H1 (cell line): ENCODE measurements at regions not wholly inside any gene's neighbourhood (a gene's known extent, or its start where the extent isn't known, plus 50 kb on each side); places are given as distances from the start of the nearest gene placed in this dataset.

Experiments
- CTCF ChIA-PET: fragments of 300-600 bp; sonication (Branson Sonifier 250); formaldehyde crosslinking; loops from one replicate; lab custom pipeline; 2021; ENCODE audit not compliant: partially characterized antibody; lab: Charles Lee
- POLR2A ChIA-PET: fragments of 300-600 bp; sonication (Branson Sonifier 250); formaldehyde crosslinking; loops from one replicate; lab custom pipeline; 2021; ENCODE audit warnings: inconsistent platforms; ENCODE audit not compliant: partially characterized antibody; lab: Charles Lee
- DNase-seq, 2 experiments: peaks; one replicate each; pipeline versions ENCODE4 v3.0.0 to v3.0.0-alpha.2; 2010 to 2022; ENCODE audit warnings: low spot score in 2 of 2, low read depth in 1 of 2, mixed read lengths in 1 of 2
- FAIRE-seq: peaks from 2 replicates; lab custom pipeline; 2011; peaks lifted over from hg19 to GRCh38; lab: Jason Lieb, UNC
- H2AFZ ChIP-seq: 2 replicates; pipeline ENCODE4 v1.8.1; 2012; ENCODE audit warnings: low read length, inconsistent platforms
- H2AK5ac ChIP-seq: 2 replicates; pipeline ENCODE4 v1.6.1; 2013; ENCODE audit warnings: low read depth, low read length
- H2BK120ac ChIP-seq: replicated peaks from 2 replicates; pipeline ENCODE3; 2013; ENCODE audit warnings: low read depth, low read length, inconsistent platforms
- H2BK12ac ChIP-seq: 2 replicates; pipeline ENCODE4 v1.6.1; 2013; ENCODE audit warnings: low read depth, low read length
- H2BK15ac ChIP-seq: 2 replicates; pipeline ENCODE4 v1.6.1; 2013; ENCODE audit warnings: low read length
- H2BK20ac ChIP-seq: 2 replicates; pipeline ENCODE4 v1.6.1; 2013; ENCODE audit warnings: low read length
- H2BK5ac ChIP-seq: 2 replicates; pipeline ENCODE4 v1.6.1; 2013; ENCODE audit warnings: low read depth, low read length
- H3K14ac ChIP-seq: 2 replicates; pipeline ENCODE4 v1.6.1; 2013; ENCODE audit warnings: inconsistent platforms; ENCODE audit not compliant: insufficient read length
- H3K18ac ChIP-seq: 2 replicates; pipeline ENCODE4 v1.6.1; 2013; ENCODE audit warnings: low read length; ENCODE audit errors: extremely low read depth
- H3K23ac ChIP-seq: 2 replicates; pipeline ENCODE4 v1.6.1; 2013; ENCODE audit warnings: inconsistent platforms; ENCODE audit not compliant: insufficient read length
- H3K23me2 ChIP-seq: 2 replicates; pipeline ENCODE4 v1.6.1; 2013; ENCODE audit warnings: low read depth, low read length
- H3K27ac ChIP-seq: 2 replicates; pipeline ENCODE4 v1.6.1; 2011; ENCODE audit warnings: low read depth, low read length, inconsistent platforms
- H3K27me3 ChIP-seq, 4 experiments: replicated peaks in 1 of 4; 1 replicate in 1 of 4; 2 replicates in 3 of 4; pipeline versions ENCODE4 v1.6.1 to v1.8.1; 2011 to 2013; ENCODE audit warnings: low read length in 3 of 4, mild to moderate bottlenecking in 3 of 4, inconsistent platforms in 2 of 4, mixed read lengths in 2 of 4, moderate library complexity in 1 of 4; ENCODE audit not compliant: control insufficient read depth in 3 of 4, insufficient read depth in 3 of 4; ENCODE audit errors: extremely low read depth in 1 of 4
- H3K36me3 ChIP-seq, 4 experiments: 2 replicates each; pipeline versions ENCODE4 v1.6.1 to v1.8.1; 2011 to 2013; ENCODE audit warnings: mild to moderate bottlenecking in 4 of 4, low read length in 3 of 4, moderate library complexity in 2 of 4, control low read depth in 1 of 4, inconsistent platforms in 1 of 4; ENCODE audit not compliant: insufficient read depth in 4 of 4, control insufficient read depth in 2 of 4
- H3K4ac ChIP-seq: replicated peaks from 2 replicates; pipeline ENCODE3; 2013; ENCODE audit warnings: low read length, low read depth, mixed read lengths, inconsistent platforms; ENCODE audit not compliant: insufficient read length
- H3K4me1 ChIP-seq, 4 experiments: replicated peaks in 1 of 4; 1 replicate in 1 of 4; 2 replicates in 3 of 4; pipeline versions ENCODE4 v1.6.1 to v1.8.1; 2011 to 2013; ENCODE audit warnings: low read length in 3 of 4, inconsistent platforms in 2 of 4, mixed read lengths in 1 of 4; ENCODE audit not compliant: insufficient read depth in 4 of 4, control insufficient read depth in 3 of 4
- H3K4me2 ChIP-seq, 2 experiments: 2 replicates each; pipeline versions ENCODE4 v1.6.1 to v1.8.1; 2011 to 2013; ENCODE audit warnings: low read depth in 2 of 2, low read length in 2 of 2, control low read depth in 1 of 2, inconsistent platforms in 1 of 2, mild to moderate bottlenecking in 1 of 2; ENCODE audit not compliant: insufficient read depth in 1 of 2
- H3K4me3 ChIP-seq, 4 experiments: fragments of 200-600, 300-600 bp in 1 of 4; sonication (generic), shearing (Covaris generic), sonication (Bioruptor Twin) in 1 of 4; 2 replicates each; pipeline versions ENCODE4 v1.5.1 to v1.8.1; 2011 to 2016; ENCODE audit warnings: low read length in 4 of 4, low read depth in 3 of 4, control low read depth in 2 of 4, inconsistent platforms in 2 of 4, mild to moderate bottlenecking in 2 of 4, mixed read lengths in 1 of 4, moderate library complexity in 1 of 4; ENCODE audit not compliant: insufficient read depth in 2 of 4; ENCODE audit errors: extremely low read depth in 1 of 4
- H3K56ac ChIP-seq: replicated peaks from 2 replicates; pipeline ENCODE3; 2013; ENCODE audit warnings: low read depth, mild to moderate bottlenecking, mixed read lengths, low read length, inconsistent platforms; ENCODE audit not compliant: insufficient read length
- H3K79me1 ChIP-seq: 2 replicates; pipeline ENCODE4 v1.6.1; 2013; ENCODE audit warnings: low read depth, low read length, control low read depth
- H3K79me2 ChIP-seq, 2 experiments: 2 replicates each; pipeline versions ENCODE4 v1.6.1 to v1.8.1; 2012 to 2013; ENCODE audit warnings: low read length in 2 of 2, mild to moderate bottlenecking in 2 of 2, inconsistent platforms in 1 of 2; ENCODE audit not compliant: insufficient read depth in 2 of 2, control insufficient read depth in 1 of 2
- H3K9ac ChIP-seq, 4 experiments: replicated peaks in 1 of 4; 1 replicate in 1 of 4; 2 replicates in 3 of 4; pipeline versions ENCODE4 v1.6.1 to v1.8.1; 2011 to 2013; ENCODE audit warnings: low read depth in 3 of 4, low read length in 3 of 4, control low read depth in 2 of 4, mild to moderate bottlenecking in 2 of 4, moderate library complexity in 2 of 4, inconsistent platforms in 1 of 4; ENCODE audit errors: extremely low read depth in 1 of 4
- H3K9me3 ChIP-seq, 2 experiments: 2 replicates each; pipeline versions ENCODE4 v1.6.1 to v1.8.1; 2012 to 2013; ENCODE audit warnings: mild to moderate bottlenecking in 2 of 2, moderate library complexity in 2 of 2, control low read depth in 1 of 2, inconsistent platforms in 1 of 2, low read depth in 1 of 2, low read length in 1 of 2, mixed read lengths in 1 of 2; ENCODE audit not compliant: insufficient read depth in 2 of 2
- H4K20me1 ChIP-seq, 2 experiments: replicated peaks in 1 of 2; 2 replicates each; pipeline versions ENCODE3 to v1.8.1; 2011 to 2013; ENCODE audit warnings: inconsistent platforms in 2 of 2, low read length in 2 of 2, mild to moderate bottlenecking in 1 of 2; ENCODE audit not compliant: insufficient read depth in 2 of 2, control insufficient read depth in 1 of 2
- H4K5ac ChIP-seq: 2 replicates; pipeline ENCODE4 v1.6.1; 2013; ENCODE audit warnings: low read length, low read depth, mixed read lengths, inconsistent platforms; ENCODE audit not compliant: insufficient read length
- H4K8ac ChIP-seq: 2 replicates; pipeline ENCODE4 v1.8.0; 2013; ENCODE audit warnings: mild to moderate bottlenecking, moderate library complexity, low read length, inconsistent platforms; ENCODE audit not compliant: insufficient read depth; ENCODE audit errors: extremely low read depth
- H4K91ac ChIP-seq: replicated peaks from 2 replicates; pipeline ENCODE3; 2013; ENCODE audit warnings: low read length, mixed read lengths, inconsistent platforms; ENCODE audit not compliant: insufficient read length
- ATF2 ChIP-seq: IDR thresholded peaks from 2 replicates; pipeline ENCODE4 v1.6.1; 2012; ENCODE audit warnings: low read length, inconsistent platforms
- BRCA1 ChIP-seq: IDR thresholded peaks from 2 replicates; pipeline ENCODE4 v1.6.1; 2012; ENCODE audit warnings: low read depth, low read length, improper control_type of control experiment
- CBX8 ChIP-seq: fragments of 300-800, 300-1000 bp; sonication (generic); IDR thresholded peaks from 2 replicates; pipeline ENCODE4 v1.7.1; 2016; ENCODE audit warnings: low read depth, low read length, borderline replicate concordance
- RAD21 ChIP-seq, 2 experiments: IDR thresholded peaks in 1 of 2; conservative IDR thresholded peaks in 1 of 2; 2 replicates each; pipeline ENCODE4 v1.6.1; 2011; ENCODE audit warnings: low read depth in 2 of 2, low read length in 2 of 2, improper control_type of control experiment in 1 of 2, inconsistent platforms in 1 of 2, mild to moderate bottlenecking in 1 of 2, moderate library complexity in 1 of 2
- RBBP5 ChIP-seq: IDR thresholded peaks from 2 replicates; pipeline ENCODE4 v1.7.1; 2012; ENCODE audit warnings: low read depth, mild to moderate bottlenecking, inconsistent platforms, low read length, moderate library complexity, borderline replicate concordance
- RNF2 ChIP-seq: fragments of 200-900, 300-1000 bp; sonication (generic); IDR thresholded peaks from 2 replicates; pipeline ENCODE4 v1.7.1; 2016; ENCODE audit warnings: borderline replicate concordance, low read depth, mild to moderate bottlenecking, antibody characterized with exemption, low read length; ENCODE audit not compliant: poor library complexity, severe bottlenecking; ENCODE audit errors: missing control alignments
- SIRT6 ChIP-seq: IDR thresholded peaks from one replicate; pipeline ENCODE4 v1.7.1; 2012; ENCODE audit warnings: low read length, inconsistent platforms
- SP4 ChIP-seq: IDR thresholded peaks from 2 replicates; pipeline ENCODE4 v1.6.1; 2012; ENCODE audit warnings: low read length, inconsistent platforms
- WGBS, 2 experiments: shearing (Covaris generic) in 1 of 2; methylation state at CpG; one replicate each; pipeline versions ENCODE4 v1.1.6 to v1.1.7; 2013 to 2015; ENCODE audit warnings: low lambda C conversion rate in 2 of 2, mixed read lengths in 2 of 2, inconsistent platforms in 1 of 2, low coverage in 1 of 2, missing lambda C conversion rate in 1 of 2; ENCODE audit not compliant: insufficient replicate concordance in 2 of 2, insufficient coverage in 1 of 2, insufficient read length in 1 of 2; ENCODE audit errors: extremely low coverage in 1 of 2, missing lambda C conversion rate in 1 of 2; 5-methylcytosine and 5-hydroxymethylcytosine counted together

DNA sequence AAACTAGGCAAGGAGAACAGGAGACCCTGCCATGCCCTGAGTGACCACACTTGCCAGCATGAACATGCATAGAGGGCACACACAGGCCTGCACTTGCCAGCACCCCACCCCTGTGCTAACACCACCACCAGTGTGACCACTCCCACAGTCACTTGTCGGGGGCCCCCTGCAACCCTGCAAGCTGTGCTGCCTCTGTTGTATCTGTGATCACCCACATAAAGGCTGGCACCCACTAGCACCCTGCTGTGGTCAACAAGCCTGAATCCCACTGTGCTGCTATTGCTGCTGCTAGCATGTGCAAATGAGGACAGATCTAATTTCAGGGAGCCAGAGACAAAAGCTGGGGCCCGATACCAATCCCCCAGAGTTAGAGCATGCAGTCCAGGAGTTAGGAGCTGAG, 217.7 kb downstream of the GIPC2 start:
- no peak overlapping the region for H3K9ac ChIP-seq
- no peak overlapping the region for H4K91ac ChIP-seq
- H2BK20ac ChIP-seq: no peak overlapping the region
- no peak overlapping the region for H2AK5ac ChIP-seq
- CTCF ChIA-PET: interaction anchor here (0.5 to 0.7 kb wide), 2 partner anchors 12 to 730 kb away, joined by 3 to 4 read pairs; no protein-coding TSS in a partner anchor
- no peak overlapping the region for H3K18ac ChIP-seq
- no peak overlapping the region for H3K27ac ChIP-seq
- no peaks in the 10 kb centered on the region for H4K20me1 ChIP-seq
- H2AFZ ChIP-seq: no peak overlapping the region
- H3K79me1 ChIP-seq: no peaks in the 10 kb centered on the region
- H2BK12ac ChIP-seq: no peak overlapping the region
- H3K79me2 ChIP-seq: no peaks in the 10 kb centered on the region
- FAIRE-seq: no peak
- H3K4me2 ChIP-seq: peak overlapping the region in 1 of 2 experiments; percentile 46; a peak in 2 of 4 replicates
- WGBS, 2 experiments: 57% methylated on average over 2 of the region's 2 CpGs; no CpG with 5 or more reads in 1 of the 2 experiments
- POLR2A ChIA-PET: no interaction called here
- no peaks in the 10 kb centered on the region for H3K23me2 ChIP-seq
- H3K4me1 ChIP-seq: peaks cover 2 to 4% (median 4%) of the 10 kb centered on the region in 4 experiments; a peak in 5 of 7 replicates
- H2BK120ac ChIP-seq: no peak overlapping the region
- H3K56ac ChIP-seq: no peak overlapping the region
- no peak overlapping the region for H3K14ac ChIP-seq
- H3K23ac ChIP-seq: no peak overlapping the region
- H3K27me3 ChIP-seq: peaks cover 0 to 7% (median 0%) of the 10 kb centered on the region in 4 experiments; a peak in 3 of 7 replicates
- no peaks in the 10 kb centered on the region for H3K9me3 ChIP-seq
- no peak overlapping the region for H2BK5ac ChIP-seq
- peak in 1 of 2 experiments; percentile 47 for DNase-seq
- H3K4ac ChIP-seq: no peak overlapping the region
- H3K4me3 ChIP-seq: peak overlapping the region in 1 of 4 experiments; percentile 27; a peak in 1 of 8 replicates
- H4K8ac ChIP-seq: no peak overlapping the region
- H4K5ac ChIP-seq: no peak overlapping the region
- TF ChIP-seq CBX8: no peak
- TF ChIP-seq RNF2: no peak
- no peak for TF ChIP-seq SP4
- TF ChIP-seq BRCA1: no peak
- no peak for TF ChIP-seq RBBP5
- no peak for TF ChIP-seq RAD21 (IDR thresholded peaks at IDR 0.05 in 1 of 2, conservative IDR thresholded peaks at IDR 0.05 in 1 of 2; ENCODE audit: low read depth in 2 of 2, low read length in 2 of 2)
- TF ChIP-seq ATF2: no peak
- TF ChIP-seq SIRT6: no peak
- no peaks in the 10 kb centered on the region for H3K36me3 ChIP-seq
- H2BK15ac ChIP-seq: no peak overlapping the region
